ENCODE measurements at regions not wholly inside any gene's neighbourhood (a gene's known extent, or its start where the extent isn't known, plus 50 kb on each side); places are given as distances from the start of the nearest gene placed in this dataset.

GRCh38 chr2:225971433-225971832, 571.9 kb downstream of the NYAP2 start:
- DNase-seq (ENCODE audit: low spot score): no peak

- DNase-seq (ENCODE audit: low spot score): no peak
These were observed 549.4 kb downstream of the NYAP2 start for GRCh38 chr2:225948903-225949302.

GRCh38 chr2:225938991-225939390, 539.5 kb downstream of the NYAP2 start:
- DNase-seq (ENCODE audit: low spot score): no peak

GRCh38 chr2:225937625-225938187, 538.2 kb downstream of the NYAP2 start:
- no peak for DNase-seq (ENCODE audit: low spot score)

GRCh38 chr2:225932811-225933413, 533.4 kb downstream of the NYAP2 start:
- no peak for DNase-seq (ENCODE audit: low spot score)

- no peak for DNase-seq (ENCODE audit: low spot score)
These were observed 531.2 kb downstream of the NYAP2 start for GRCh38 chr2:225930687-225931086.

GRCh38 chr2:225920621-225921220, 521.2 kb downstream of the NYAP2 start:
- no peak for DNase-seq (ENCODE audit: low spot score)

GRCh38 chr2:225916692-225917091, 517.2 kb downstream of the NYAP2 start:
- DNase-seq (ENCODE audit: low spot score): no peak

- DNase-seq (ENCODE audit: low spot score): no peak
These were observed 511.5 kb downstream of the NYAP2 start for GRCh38 chr2:225911019-225911418.

GRCh38 chr2:225895126-225895525, 495.6 kb downstream of the NYAP2 start:
- no peak for DNase-seq (ENCODE audit: low spot score)

- DNase-seq (ENCODE audit: low spot score): peak; percentile 63
These were observed 494.9 kb downstream of the NYAP2 start for GRCh38 chr2:225894236-225894980.

GRCh38 chr2:225893151-225893550, 493.6 kb downstream of the NYAP2 start:
- no peak for DNase-seq (ENCODE audit: low spot score)

- no peak for DNase-seq (ENCODE audit: low spot score)
These were observed 492.3 kb downstream of the NYAP2 start for GRCh38 chr2:225891771-225892170.

GRCh38 chr2:225891013-225891412, 491.5 kb downstream of the NYAP2 start:
- DNase-seq (ENCODE audit: low spot score): no peak

- DNase-seq (ENCODE audit: low spot score): peak; percentile 75
These were observed 489.9 kb downstream of the NYAP2 start for GRCh38 chr2:225889452-225889851.

- no peak for DNase-seq (ENCODE audit: low spot score)
These were observed 467.6 kb downstream of the NYAP2 start for GRCh38 chr2:225867071-225867470.

GRCh38 chr2:225865468-225865867, 466.0 kb downstream of the NYAP2 start:
- DNase-seq (ENCODE audit: low spot score): no peak

- DNase-seq (ENCODE audit: low spot score): no peak
These were observed 464.9 kb downstream of the NYAP2 start for GRCh38 chr2:225864394-225864793.

- DNase-seq (ENCODE audit: low spot score): peak; percentile 41
These were observed 443.4 kb downstream of the NYAP2 start for GRCh38 chr2:225842939-225843338.

GRCh38 chr2:225841314-225841713, 441.8 kb downstream of the NYAP2 start:
- no peak for DNase-seq (ENCODE audit: low spot score)

GRCh38 chr2:225837328-225837727, 437.8 kb downstream of the NYAP2 start:
- DNase-seq (ENCODE audit: low spot score): no peak

- DNase-seq (ENCODE audit: low spot score): no peak
These were observed 425.4 kb downstream of the NYAP2 start for GRCh38 chr2:225824748-225825449.

All from AG08395 (cell line).